IPS-18a (cell line): ENCODE measurements at regions not wholly inside any gene's neighbourhood (a gene's known extent, or its start where the extent isn't known, plus 50 kb on each side); places are given as distances from the start of the nearest gene placed in this dataset.

Experiments
- H3K27ac ChIP-seq: one replicate; pipeline ENCODE4 v1.5.1; 2013; ENCODE audit warnings: low read length
- H3K27me3 ChIP-seq: one replicate; pipeline ENCODE4 v1.6.1; 2013; ENCODE audit warnings: mild to moderate bottlenecking, low read length; ENCODE audit not compliant: control insufficient read depth, insufficient read depth
- H3K36me3 ChIP-seq: one replicate; pipeline ENCODE4 v1.6.1; 2013; ENCODE audit warnings: low read depth, low read length; ENCODE audit not compliant: control insufficient read depth
- H3K4me1 ChIP-seq: one replicate; pipeline ENCODE4 v1.6.1; 2013; ENCODE audit warnings: low read depth, low read length; ENCODE audit not compliant: control insufficient read depth
- H3K4me3 ChIP-seq: one replicate; pipeline ENCODE4 v1.5.1; 2013; ENCODE audit warnings: low read length
- H3K9ac ChIP-seq: one replicate; pipeline ENCODE4 v1.6.1; 2013; ENCODE audit warnings: mild to moderate bottlenecking, low read length, moderate library complexity
- H3K9me3 ChIP-seq: one replicate; pipeline ENCODE4 v1.6.1; 2013; ENCODE audit warnings: low read depth, low read length; ENCODE audit not compliant: control insufficient read depth

DNA sequence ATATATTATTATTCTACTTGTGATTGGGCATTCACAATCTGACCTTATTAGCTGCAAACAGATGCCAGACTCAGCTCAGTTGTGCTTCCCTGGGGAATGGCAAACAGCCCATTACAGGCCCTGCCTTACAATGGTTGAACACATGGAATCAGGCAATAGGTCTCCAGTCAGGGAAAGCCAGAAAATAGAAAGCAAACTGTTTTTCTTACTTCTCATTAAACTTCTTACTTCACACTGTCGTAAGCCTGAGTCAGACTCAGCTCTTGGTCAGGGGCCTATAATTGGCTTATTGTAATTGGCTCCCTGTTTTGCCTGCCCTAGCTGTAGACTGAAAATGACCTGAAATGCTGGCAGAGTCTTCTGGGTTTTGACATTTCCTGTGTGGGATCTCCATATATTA, 77.0 kb upstream of the CA10 start:
- H3K36me3 ChIP-seq = no peaks in the 10 kb centered on the region
- no peak overlapping the region for H3K9ac ChIP-seq

DNA sequence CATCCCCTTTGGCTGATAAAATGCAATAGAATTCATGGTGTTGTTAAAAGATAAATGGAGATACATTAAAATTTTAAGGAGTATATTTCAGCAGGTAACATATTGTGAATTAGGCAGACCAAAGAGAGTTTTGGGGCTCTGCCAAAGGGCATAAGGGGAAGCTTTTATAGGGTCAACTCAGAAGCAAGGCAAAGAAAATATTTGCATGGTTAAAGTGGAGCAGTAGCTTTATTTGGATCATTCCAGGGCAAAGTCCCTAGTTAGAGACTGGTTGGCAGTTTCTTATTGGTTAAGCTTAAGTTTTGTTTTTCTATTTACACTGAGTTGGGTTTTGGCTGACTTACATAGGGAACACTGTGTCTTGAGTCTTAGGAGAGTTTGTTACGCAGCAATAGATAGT, 75.1 kb upstream of the CA10 start:
- Histone ChIP-seq H3K27me3 (no peaks in the 10 kb centered on the region), H3K9ac (no peak overlapping the region), H3K4me1 (no peaks in the 10 kb centered on the region)

More for the DNA sequence above, 77.0 kb upstream of the CA10 start:
- Histone ChIP-seq H3K27ac (no peak overlapping the region), H3K4me3 (no peak overlapping the region), H3K27me3 (no peaks in the 10 kb centered on the region), H3K4me1 (no peaks in the 10 kb centered on the region), H3K9me3 (no peaks in the 10 kb centered on the region)

DNA sequence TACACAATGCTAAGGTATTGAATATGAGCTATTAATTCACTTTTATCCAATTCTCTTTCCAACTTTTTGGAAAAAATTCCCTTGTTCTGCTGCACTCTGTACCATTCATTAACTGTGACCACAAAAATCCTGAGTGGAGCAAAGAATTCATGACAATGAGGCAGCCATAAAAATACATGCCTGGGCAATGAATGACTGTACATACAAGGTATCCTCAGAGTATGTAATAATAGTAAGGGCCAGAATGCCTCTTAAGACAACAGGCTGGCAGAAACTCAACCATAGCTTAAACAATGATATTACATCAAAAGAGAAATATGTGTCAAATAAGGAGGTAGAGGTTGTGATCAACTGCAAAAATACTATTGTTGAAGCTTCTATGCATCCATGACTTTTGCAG, 74.7 kb upstream of the CA10 start:
- Histone ChIP-seq H3K9ac (no peak overlapping the region), H3K27me3 (no peaks in the 10 kb centered on the region), H3K9me3 (no peaks in the 10 kb centered on the region), H3K4me3 (no peak overlapping the region), H3K27ac (no peak overlapping the region), H3K4me1 (no peaks in the 10 kb centered on the region), H3K36me3 (no peaks in the 10 kb centered on the region)

More for the DNA sequence above, 75.1 kb upstream of the CA10 start:
- Histone ChIP-seq H3K36me3 (no peaks in the 10 kb centered on the region), H3K9me3 (no peaks in the 10 kb centered on the region), H3K27ac (no peak overlapping the region), H3K4me3 (no peak overlapping the region)

DNA sequence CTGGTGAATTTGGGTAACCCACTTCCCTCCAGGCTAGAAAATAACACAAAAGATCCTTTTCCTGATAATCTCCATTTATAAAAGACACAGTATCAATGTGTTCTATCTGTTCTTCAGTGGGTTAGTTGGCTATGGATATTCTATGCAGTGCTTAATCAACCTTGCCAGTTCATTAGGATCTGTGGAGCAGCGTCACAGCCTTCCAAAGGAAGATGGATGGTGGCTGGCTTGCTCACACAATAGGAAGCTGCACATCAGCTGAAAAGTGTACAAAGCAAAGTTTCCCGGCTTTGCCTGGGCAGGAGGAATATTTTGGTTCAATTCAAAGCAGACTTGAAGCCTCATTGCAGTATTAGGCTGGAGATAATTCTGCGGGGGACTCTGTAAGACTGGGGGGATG, 70.3 kb upstream of the CA10 start:
- Histone ChIP-seq H3K4me3 (no peak overlapping the region), H3K9ac (no peak overlapping the region), H3K36me3 (no peaks in the 10 kb centered on the region), H3K27ac (no peak overlapping the region), H3K4me1 (no peaks in the 10 kb centered on the region), H3K9me3 (no peaks in the 10 kb centered on the region), H3K27me3 (no peaks in the 10 kb centered on the region)

DNA sequence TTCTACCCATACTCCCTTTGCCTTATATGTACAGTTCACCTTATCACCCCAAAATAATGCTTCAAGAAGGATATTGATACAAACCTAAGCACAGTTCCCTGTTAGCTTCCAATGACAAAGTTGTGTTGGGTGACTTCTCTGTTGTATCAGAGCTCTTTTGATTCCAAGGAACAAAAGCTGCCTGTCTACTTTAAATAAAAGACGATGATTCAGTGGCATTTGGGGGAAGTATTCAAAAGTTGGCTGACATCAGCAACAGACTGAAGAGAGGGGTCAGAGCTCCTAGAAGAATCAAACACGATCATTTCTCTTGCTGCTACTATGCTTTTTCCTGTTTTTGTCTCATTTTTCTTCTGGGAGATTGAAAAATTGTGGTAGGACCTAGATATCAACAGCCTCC, 69.4 kb upstream of the CA10 start:
- Histone ChIP-seq H3K27me3 (no peaks in the 10 kb centered on the region), H3K4me3 (no peak overlapping the region), H3K9me3 (no peaks in the 10 kb centered on the region), H3K27ac (no peak overlapping the region), H3K4me1 (no peaks in the 10 kb centered on the region), H3K9ac (no peak overlapping the region), H3K36me3 (no peaks in the 10 kb centered on the region)

DNA sequence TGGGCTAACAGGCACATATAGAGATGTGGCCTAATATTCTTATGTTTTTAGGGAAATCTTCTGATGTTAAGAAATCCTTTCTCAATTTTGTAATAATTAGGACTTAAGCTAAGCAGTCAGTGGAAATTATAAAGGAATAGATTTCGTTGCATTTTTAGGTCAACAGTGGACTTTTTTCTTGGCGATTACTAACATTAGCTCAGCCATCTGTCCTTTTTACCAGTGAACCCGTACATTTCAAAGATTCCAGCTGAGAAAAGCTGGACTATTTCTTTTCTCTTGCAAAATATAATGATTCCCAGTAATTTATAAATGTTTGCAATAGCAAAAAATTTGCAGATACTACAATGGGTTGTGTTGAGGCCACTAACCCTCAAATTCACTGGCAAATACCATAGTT, 54.9 kb upstream of the CA10 start:
- no peaks in the 10 kb centered on the region for H3K36me3 ChIP-seq
- H3K9ac ChIP-seq = no peak overlapping the region

DNA sequence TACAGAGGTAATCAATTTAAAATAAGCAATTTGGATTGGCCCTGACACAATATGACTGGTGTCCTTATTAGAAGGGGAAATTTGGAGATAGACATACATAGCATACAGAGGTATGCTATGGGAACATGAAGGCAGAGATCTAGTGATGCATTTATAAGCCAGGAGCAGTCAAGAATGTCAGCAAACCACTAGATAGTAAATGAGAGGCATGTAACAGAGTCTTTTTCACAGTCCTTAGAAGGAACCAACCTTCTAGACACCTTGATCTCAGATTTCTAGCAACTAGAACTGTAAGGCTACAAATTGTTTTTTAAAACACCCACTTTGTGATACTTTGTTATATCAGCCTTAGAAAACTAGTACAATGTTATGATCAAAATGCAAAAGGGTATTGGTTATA, 54.3 kb upstream of the CA10 start:
- H3K4me3 ChIP-seq = no peak overlapping the region
- H3K9ac ChIP-seq = no peak overlapping the region
- no peaks in the 10 kb centered on the region for H3K36me3 ChIP-seq
- no peaks in the 10 kb centered on the region for H3K4me1 ChIP-seq
- H3K9me3 ChIP-seq = no peaks in the 10 kb centered on the region
- H3K27ac ChIP-seq = no peak overlapping the region
- no peaks in the 10 kb centered on the region for H3K27me3 ChIP-seq

More for the DNA sequence above, 54.9 kb upstream of the CA10 start:
- no peak overlapping the region for H3K4me3 ChIP-seq
- H3K4me1 ChIP-seq = no peaks in the 10 kb centered on the region
- H3K27me3 ChIP-seq = no peaks in the 10 kb centered on the region
- no peak overlapping the region for H3K27ac ChIP-seq
- no peaks in the 10 kb centered on the region for H3K9me3 ChIP-seq

DNA sequence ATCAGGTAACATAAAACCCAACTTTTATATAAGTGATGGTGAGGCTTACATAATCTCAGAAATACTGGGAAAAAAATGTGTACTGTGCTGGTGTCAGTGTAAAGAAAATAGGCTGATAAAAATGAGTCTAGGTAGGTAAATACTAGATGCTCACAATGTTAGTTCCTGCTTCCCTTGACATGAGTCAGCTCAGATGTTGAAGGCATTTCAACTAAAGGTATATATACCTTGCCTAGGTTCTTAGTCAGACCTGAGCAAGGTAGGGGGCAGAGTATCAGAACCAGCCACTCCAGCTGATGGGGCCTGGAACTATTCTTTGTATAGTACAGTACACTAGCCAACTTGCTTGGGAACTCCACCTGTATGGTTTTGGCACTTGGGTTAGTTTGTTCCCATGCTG, 51.0 kb upstream of the CA10 start:
- Histone ChIP-seq H3K36me3 (no peaks in the 10 kb centered on the region), H3K4me3 (no peak overlapping the region), H3K27me3 (no peaks in the 10 kb centered on the region), H3K27ac (no peak overlapping the region), H3K4me1 (no peaks in the 10 kb centered on the region), H3K9me3 (no peaks in the 10 kb centered on the region), H3K9ac (no peak overlapping the region)
